ENCODE measurements at regions not wholly inside any gene's neighbourhood (a gene's known extent, or its start where the extent isn't known, plus 50 kb on each side); places are given as distances from the start of the nearest gene placed in this dataset.

GRCh38 chr13:111503376-111503775 is 182.9 kb downstream of the TEX29 start:
- DNase-seq: no peak
- Histone ChIP-seq H3K4me1 (ENCODE audit: control insufficient read depth in 1 of 2, insufficient read depth in 2 of 2, low read length in 2 of 2) (no peaks in the 10 kb centered on the region), H3K36me3 (ENCODE audit: control insufficient read depth in 1 of 2, insufficient read depth in 2 of 2, low read length in 1 of 2) (no peaks in the 10 kb centered on the region), H3K4me3 (ENCODE audit: low read length in 2 of 2) (no peak overlapping the region), H3K9me3 (ENCODE audit: control insufficient read depth, low read length) (peaks cover 3% of the 10 kb centered on the region), H3K27ac (ENCODE audit: low read depth in 1 of 2, low read length in 2 of 2) (no peak overlapping the region), H3K27me3 (ENCODE audit: control insufficient read depth in 1 of 2, insufficient read depth in 2 of 2, low read length in 1 of 2) (no peaks in the 10 kb centered on the region)
- 76 to 81% methylated on average over 7 of the region's 7 CpGs for WGBS, 2 donors
- no peak for ATAC-seq (ENCODE audit: low FRiP score)
- intact Hi-C loops (cut with DNase I): no loop called here

- Histone ChIP-seq H3K9me3 (ENCODE audit: control insufficient read depth, low read length) (peaks cover 3% of the 10 kb centered on the region), H3K4me1 (ENCODE audit: control insufficient read depth in 1 of 2, insufficient read depth in 2 of 2, low read length in 2 of 2) (no peaks in the 10 kb centered on the region), H3K27me3 (ENCODE audit: control insufficient read depth in 1 of 2, insufficient read depth in 2 of 2, low read length in 1 of 2) (no peaks in the 10 kb centered on the region), H3K4me3 (ENCODE audit: low read length in 2 of 2) (no peak overlapping the region), H3K27ac (ENCODE audit: low read depth in 1 of 2, low read length in 2 of 2) (no peak overlapping the region), H3K36me3 (ENCODE audit: control insufficient read depth in 1 of 2, insufficient read depth in 2 of 2, low read length in 1 of 2) (no peaks in the 10 kb centered on the region)
- ATAC-seq (ENCODE audit: low FRiP score) (no peak), DNase-seq (no peak)
- intact Hi-C loops (cut with DNase I): no loop called here
- 76% methylated on average over 13 of the region's 13 CpGs for WGBS, 2 donors
These were observed 183.7 kb downstream of the TEX29 start for GRCh38 chr13:111503905-111504695.

- Histone ChIP-seq H3K27me3 (ENCODE audit: control insufficient read depth in 1 of 2, insufficient read depth in 2 of 2, low read length in 1 of 2) (no peaks in the 10 kb centered on the region), H3K4me1 (ENCODE audit: control insufficient read depth in 1 of 2, insufficient read depth in 2 of 2, low read length in 2 of 2) (no peaks in the 10 kb centered on the region), H3K9me3 (ENCODE audit: control insufficient read depth, low read length) (peaks cover 3% of the 10 kb centered on the region), H3K27ac (ENCODE audit: low read depth in 1 of 2, low read length in 2 of 2) (no peak overlapping the region), H3K4me3 (ENCODE audit: low read length in 2 of 2) (no peak overlapping the region), H3K36me3 (ENCODE audit: control insufficient read depth in 1 of 2, insufficient read depth in 2 of 2, low read length in 1 of 2) (no peaks in the 10 kb centered on the region)
- WGBS, 2 donors: 36 to 38% methylated on average over 20 of the region's 20 CpGs
- intact Hi-C loops (cut with DNase I): no loop called here
- ATAC-seq (ENCODE audit: low FRiP score) (no peak), DNase-seq (no peak)
These were observed 184.8 kb downstream of the TEX29 start for GRCh38 chr13:111505175-111505777.

GRCh38 chr13:111506125-111506524 is 185.7 kb downstream of the TEX29 start:
- no peak for ATAC-seq (ENCODE audit: low FRiP score)

GRCh38 chr13:111506621-111507020 is 186.2 kb downstream of the TEX29 start:
- intact Hi-C loops (cut with DNase I): no loop called here
- no peak overlapping the region for H3K4me3 ChIP-seq (ENCODE audit: low read length in 2 of 2)
- no peak for DNase-seq
- H3K27ac ChIP-seq (ENCODE audit: low read depth in 1 of 2, low read length in 2 of 2): no peak overlapping the region
- H3K9me3 ChIP-seq (ENCODE audit: control insufficient read depth, low read length): peaks cover 3% of the 10 kb centered on the region
- H3K36me3 ChIP-seq (ENCODE audit: control insufficient read depth in 1 of 2, insufficient read depth in 2 of 2, low read length in 1 of 2): no peaks in the 10 kb centered on the region
- H3K4me1 ChIP-seq (ENCODE audit: control insufficient read depth in 1 of 2, insufficient read depth in 2 of 2, low read length in 2 of 2): no peaks in the 10 kb centered on the region
- 72 to 79% methylated on average over 7 of the region's 7 CpGs for WGBS, 2 donors
- no peaks in the 10 kb centered on the region for H3K27me3 ChIP-seq (ENCODE audit: control insufficient read depth in 1 of 2, insufficient read depth in 2 of 2, low read length in 1 of 2)
- ATAC-seq (ENCODE audit: low FRiP score): no peak

More at GRCh38 chr13:111506125-111506524, 185.7 kb downstream of the TEX29 start:
- H3K9me3 ChIP-seq (ENCODE audit: control insufficient read depth, low read length): peaks cover 3% of the 10 kb centered on the region
- no peaks in the 10 kb centered on the region for H3K36me3 ChIP-seq (ENCODE audit: control insufficient read depth in 1 of 2, insufficient read depth in 2 of 2, low read length in 1 of 2)
- H3K27me3 ChIP-seq (ENCODE audit: control insufficient read depth in 1 of 2, insufficient read depth in 2 of 2, low read length in 1 of 2): no peaks in the 10 kb centered on the region
- H3K4me3 ChIP-seq (ENCODE audit: low read length in 2 of 2): no peak overlapping the region
- 67 to 76% methylated on average over 6 of the region's 6 CpGs for whole genome bisulfite sequencing, 2 donors
- no peak overlapping the region for H3K27ac ChIP-seq (ENCODE audit: low read depth in 1 of 2, low read length in 2 of 2)
- H3K4me1 ChIP-seq (ENCODE audit: control insufficient read depth in 1 of 2, insufficient read depth in 2 of 2, low read length in 2 of 2): no peaks in the 10 kb centered on the region
- no peak for DNase-seq
- intact Hi-C loops (cut with DNase I): no loop called here

- Histone ChIP-seq H3K4me3 (ENCODE audit: low read length in 2 of 2) (no peak overlapping the region), H3K9me3 (ENCODE audit: control insufficient read depth, low read length) (no peaks in the 10 kb centered on the region), H3K36me3 (ENCODE audit: control insufficient read depth in 1 of 2, insufficient read depth in 2 of 2, low read length in 1 of 2) (no peaks in the 10 kb centered on the region), H3K27ac (ENCODE audit: low read depth in 1 of 2, low read length in 2 of 2) (no peak overlapping the region), H3K27me3 (ENCODE audit: control insufficient read depth in 1 of 2, insufficient read depth in 2 of 2, low read length in 1 of 2) (no peaks in the 10 kb centered on the region), H3K4me1 (ENCODE audit: control insufficient read depth in 1 of 2, insufficient read depth in 2 of 2, low read length in 2 of 2) (no peaks in the 10 kb centered on the region)
- DNase-seq (no peak), ATAC-seq (ENCODE audit: low FRiP score) (no peak)
- 70 to 76% methylated on average over 21 of the region's 21 CpGs for WGBS, 2 donors
- intact Hi-C loops (cut with DNase I): no loop called here
These were observed 187.9 kb downstream of the TEX29 start for GRCh38 chr13:111508164-111508870.

GRCh38 chr13:111508902-111509509 is 188.6 kb downstream of the TEX29 start:
- no peak overlapping the region for H3K27ac ChIP-seq (ENCODE audit: low read depth in 1 of 2, low read length in 2 of 2)
- no peaks in the 10 kb centered on the region for H3K27me3 ChIP-seq (ENCODE audit: control insufficient read depth in 1 of 2, insufficient read depth in 2 of 2, low read length in 1 of 2)
- no peak for DNase-seq
- ATAC-seq (ENCODE audit: low FRiP score): no peak
- no peaks in the 10 kb centered on the region for H3K4me1 ChIP-seq (ENCODE audit: control insufficient read depth in 1 of 2, insufficient read depth in 2 of 2, low read length in 2 of 2)
- no peaks in the 10 kb centered on the region for H3K36me3 ChIP-seq (ENCODE audit: control insufficient read depth in 1 of 2, insufficient read depth in 2 of 2, low read length in 1 of 2)
- 64 to 66% methylated on average over 24 of the region's 24 CpGs for WGBS, 2 donors
- no peak overlapping the region for H3K4me3 ChIP-seq (ENCODE audit: low read length in 2 of 2)
- intact Hi-C loops (cut with DNase I): no loop called here
- H3K9me3 ChIP-seq (ENCODE audit: control insufficient read depth, low read length): no peaks in the 10 kb centered on the region

GRCh38 chr13:111510502-111511218 is 190.2 kb downstream of the TEX29 start:
- no peaks in the 10 kb centered on the region for H3K4me1 ChIP-seq (ENCODE audit: control insufficient read depth in 1 of 2, insufficient read depth in 2 of 2, low read length in 2 of 2)
- no peaks in the 10 kb centered on the region for H3K36me3 ChIP-seq (ENCODE audit: control insufficient read depth in 1 of 2, insufficient read depth in 2 of 2, low read length in 1 of 2)
- no peaks in the 10 kb centered on the region for H3K9me3 ChIP-seq (ENCODE audit: control insufficient read depth, low read length)
- no peaks in the 10 kb centered on the region for H3K27me3 ChIP-seq (ENCODE audit: control insufficient read depth in 1 of 2, insufficient read depth in 2 of 2, low read length in 1 of 2)
- H3K27ac ChIP-seq (ENCODE audit: low read depth in 1 of 2, low read length in 2 of 2): no peak overlapping the region
- no peak overlapping the region for H3K4me3 ChIP-seq (ENCODE audit: low read length in 2 of 2)
- ATAC-seq (ENCODE audit: low FRiP score) (no peak), DNase-seq (peak in 1 of 2 donors; percentile 61)
- intact Hi-C loops (cut with DNase I): no loop called here
- WGBS, 2 donors: 75 to 79% methylated on average over 15 to 16 of the region's 16 CpGs

Data from aorta (tissue), 5 donors.